ENCODE measurements at regions not wholly inside any gene's neighbourhood (a gene's known extent, or its start where the extent isn't known, plus 50 kb on each side); places are given as distances from the start of the nearest gene placed in this dataset.

DNA sequence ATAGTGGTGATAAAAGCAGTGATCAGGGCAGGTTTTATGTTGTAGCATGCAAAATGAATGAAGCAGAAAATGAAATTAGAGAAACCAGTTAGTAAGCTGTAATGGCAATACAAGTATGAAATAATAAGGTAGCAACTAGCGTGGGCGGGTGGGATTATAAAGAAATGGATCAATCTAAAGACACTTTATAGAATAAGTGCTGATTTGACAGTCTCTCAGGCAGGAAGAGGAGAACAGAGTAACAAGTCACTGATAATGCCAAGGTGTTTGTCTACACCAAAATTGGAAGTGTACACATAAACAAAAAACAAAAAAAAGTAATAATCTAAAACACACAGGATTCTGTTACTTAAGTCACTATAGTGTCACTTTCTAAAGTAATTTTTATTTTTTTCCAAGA lies 51.0 kb upstream of the PCBP1 start:
- no peak for DNase-seq (ENCODE audit: low read depth in 2 of 2)

DNA sequence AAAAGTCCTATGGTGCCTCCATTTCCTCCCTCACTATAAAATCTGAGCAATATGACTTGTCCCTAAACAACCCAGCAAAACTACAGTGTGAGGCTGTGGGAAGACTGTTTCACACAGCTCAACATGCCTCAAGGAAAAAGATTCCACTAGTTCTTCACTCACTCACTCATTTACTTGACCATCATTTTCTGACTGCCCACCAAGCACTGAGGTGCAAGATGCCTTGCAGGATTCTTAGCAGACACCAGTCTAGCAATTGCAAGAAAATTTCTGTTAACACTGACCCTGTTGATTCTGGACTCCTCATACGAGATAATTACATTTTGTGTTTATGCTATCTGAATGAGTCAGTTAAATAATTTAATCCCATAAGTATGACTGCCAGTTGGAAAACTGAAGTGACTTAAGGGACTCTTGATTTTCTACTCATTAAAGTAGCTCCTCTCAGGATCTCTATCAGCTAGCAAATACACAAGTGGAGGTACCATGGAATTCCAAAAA lies 51.9 kb upstream of the PCBP1 start:
- DNase-seq (ENCODE audit: low read depth in 2 of 2): no peak

DNA sequence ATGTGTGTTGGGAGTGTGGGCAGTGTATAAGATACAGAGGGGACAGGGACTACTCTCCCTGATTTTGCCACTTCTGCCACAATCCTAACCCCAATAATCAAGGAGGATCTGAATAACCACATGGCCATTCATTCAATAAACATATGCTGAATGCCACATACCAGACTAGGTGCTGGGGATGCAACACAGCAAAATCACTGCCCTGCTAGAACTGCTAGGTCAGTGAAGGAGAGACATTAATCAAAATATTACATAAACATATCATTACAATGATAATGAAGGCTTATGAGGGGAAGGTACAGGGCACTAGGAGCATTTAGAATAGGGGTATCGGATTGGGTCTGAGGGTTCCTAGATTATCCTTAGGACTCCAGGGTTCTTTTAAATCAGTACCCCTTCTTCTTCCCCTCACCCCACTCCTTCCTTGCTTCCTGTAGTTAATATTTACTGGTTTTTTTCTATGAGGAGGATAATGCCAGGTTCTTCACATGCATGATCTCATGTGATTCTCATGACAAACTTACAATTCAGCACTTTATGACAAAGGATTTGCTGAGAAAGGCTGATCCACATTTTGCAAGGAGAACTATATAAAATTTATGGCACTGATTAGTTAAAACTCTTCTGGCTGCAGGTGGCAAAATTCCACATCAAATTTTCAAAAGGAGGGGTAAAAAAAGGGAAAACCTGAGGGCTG lies 56.4 kb upstream of the PCBP1 start:
- no peak for DNase-seq (ENCODE audit: low read depth in 2 of 2)

DNA sequence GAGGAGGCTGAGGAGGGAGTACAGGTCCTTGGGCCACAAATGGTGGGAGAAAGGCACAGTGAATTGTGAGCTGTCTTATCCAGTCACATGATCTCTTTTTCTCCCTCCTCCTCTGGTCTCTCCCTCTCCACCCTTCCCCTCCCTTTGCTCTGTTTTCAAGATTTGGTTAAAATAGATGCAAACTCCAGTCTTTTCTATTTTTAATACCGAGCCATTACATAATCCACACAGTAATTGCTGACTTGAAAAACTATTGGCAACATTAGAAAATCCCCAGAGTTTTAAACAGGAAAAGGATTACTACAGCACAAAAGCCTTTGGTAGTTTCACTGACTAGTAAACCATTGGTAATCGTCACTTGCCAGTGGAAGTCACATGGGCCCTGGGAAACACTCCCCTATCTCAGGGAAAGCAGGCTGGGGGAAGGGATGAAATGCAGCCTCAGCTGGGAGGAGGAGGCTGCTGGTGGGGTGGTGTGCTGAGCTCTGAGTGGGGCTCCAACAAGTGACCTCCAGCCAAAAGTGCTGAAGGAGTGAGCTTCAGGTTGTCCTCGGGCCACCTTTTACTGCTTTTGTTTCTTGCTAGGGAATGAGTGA lies 57.4 kb upstream of the PCBP1 start:
- DNase-seq (ENCODE audit: low read depth in 2 of 2): peak; percentile 43 to 51

DNA sequence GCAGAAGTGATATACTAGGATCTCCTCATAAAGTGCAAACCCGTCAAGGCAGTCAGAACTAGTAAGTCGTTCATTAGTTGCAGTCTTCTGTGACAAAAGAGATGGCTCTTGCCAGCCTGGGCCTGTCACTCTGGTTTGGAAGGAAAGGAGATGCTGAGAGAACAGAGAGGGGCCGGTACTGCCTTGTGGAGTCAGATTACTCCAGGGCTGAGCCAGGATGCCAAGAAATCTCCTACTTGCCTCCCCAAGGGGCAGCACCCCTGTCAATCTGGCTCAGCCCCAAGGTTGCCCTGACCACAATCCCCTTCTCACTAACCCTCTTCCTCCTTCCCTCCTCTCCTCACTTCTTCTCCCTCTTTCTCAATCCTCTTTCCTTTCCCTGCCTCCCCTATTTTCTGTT lies 62.9 kb upstream of the ASPRV1 start:
- no peak for DNase-seq (ENCODE audit: low read depth in 2 of 2)

DNA sequence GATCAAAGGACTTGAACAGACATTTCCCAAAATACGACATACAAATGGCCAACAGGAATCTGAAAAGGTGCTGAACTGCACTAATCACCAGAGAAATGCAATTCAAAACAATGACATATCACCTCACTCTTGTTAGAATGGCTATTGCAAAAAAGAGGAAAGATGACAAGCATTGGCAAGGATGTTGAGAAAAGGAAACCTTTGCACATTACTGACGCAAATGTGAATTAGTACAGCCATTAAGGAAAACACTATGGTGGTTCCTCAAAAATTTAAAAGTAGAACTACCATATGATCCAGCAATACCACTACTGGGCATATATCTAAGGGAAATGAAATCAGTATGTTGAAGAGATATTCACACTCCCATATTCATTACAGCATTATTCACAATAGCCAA lies 57.7 kb upstream of the ASPRV1 start:
- DNase-seq (ENCODE audit: low read depth in 2 of 2): no peak

DNA sequence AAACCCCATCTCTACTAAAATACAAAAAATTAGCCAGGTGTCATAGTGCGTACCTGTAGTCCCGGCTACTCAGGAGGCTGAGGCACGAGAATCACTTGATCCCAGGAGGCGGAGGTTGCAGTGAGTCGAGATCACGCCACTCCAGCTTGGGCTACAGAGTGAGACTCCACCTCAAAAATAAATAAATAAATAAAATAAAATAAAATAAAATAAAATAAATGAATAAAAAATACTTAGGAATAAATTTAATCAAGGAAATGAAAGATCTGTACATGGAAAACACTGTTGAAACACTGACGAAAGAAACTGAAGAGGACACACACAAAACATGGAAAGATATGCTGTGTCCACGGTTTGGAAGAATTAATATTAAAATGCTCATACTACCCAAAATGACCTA lies 56.5 kb upstream of the ASPRV1 start:
- DNase-seq (ENCODE audit: low read depth in 2 of 2): no peak

DNA sequence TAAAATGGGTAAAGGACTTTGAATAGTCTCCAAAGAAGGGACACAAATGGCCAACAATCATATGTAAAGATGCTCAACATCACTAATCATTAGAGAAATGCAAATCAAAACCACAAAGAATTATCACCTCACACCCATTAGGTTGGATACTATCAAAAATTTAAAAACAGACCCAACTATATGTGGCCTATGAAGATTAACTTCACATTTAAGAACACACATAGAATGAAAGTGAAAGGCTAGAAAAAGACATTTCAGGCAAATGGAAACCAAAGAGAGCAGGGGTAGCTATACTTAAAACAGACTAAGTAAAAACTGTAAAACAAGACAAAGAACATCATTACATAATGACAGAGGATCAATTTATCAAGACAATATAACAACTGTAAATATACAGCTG lies 53.5 kb upstream of the ASPRV1 start:
- no peak for DNase-seq (ENCODE audit: low read depth in 2 of 2)

DNA sequence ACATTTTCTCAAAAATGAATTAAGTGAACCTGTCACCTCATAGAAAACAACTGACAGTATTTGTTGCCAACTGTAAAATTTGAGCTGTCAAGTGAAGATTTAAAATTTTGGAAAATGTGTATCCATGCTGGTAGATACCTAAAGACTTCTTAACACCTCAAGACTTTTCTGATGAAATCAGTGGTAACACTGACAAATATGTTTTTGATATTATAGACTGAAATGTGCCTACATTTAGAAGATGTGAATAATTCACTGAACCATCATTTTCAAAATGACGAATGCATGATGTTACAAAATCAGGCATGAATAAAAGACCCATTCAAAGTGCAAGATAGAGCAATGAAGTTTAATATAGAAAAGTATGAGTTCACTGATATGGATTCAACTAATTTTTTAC lies 51.5 kb upstream of the ASPRV1 start:
- no peak for DNase-seq (ENCODE audit: low read depth in 2 of 2)

DNA sequence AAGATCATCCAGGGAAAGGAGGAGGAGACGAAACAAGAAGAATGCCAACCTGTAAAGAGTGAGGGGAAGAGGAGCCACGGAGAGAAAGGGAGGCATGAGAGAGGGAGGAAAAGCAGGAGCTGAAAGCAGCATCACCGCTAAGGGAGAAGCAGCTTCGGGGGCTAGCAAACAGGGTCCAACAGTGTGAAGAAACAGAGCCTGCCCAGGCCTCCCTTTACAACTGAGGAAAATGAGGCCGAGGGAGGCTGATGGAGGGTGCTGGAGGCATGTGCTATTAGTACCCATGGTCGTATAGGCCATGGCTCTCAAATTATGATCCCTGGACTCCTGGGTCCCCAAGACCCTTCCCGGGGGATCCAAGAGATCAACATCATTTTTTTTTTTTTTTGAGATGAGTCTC lies 50.4 kb upstream of the ASPRV1 start:
- no peak for DNase-seq (ENCODE audit: low read depth in 2 of 2)

DNA sequence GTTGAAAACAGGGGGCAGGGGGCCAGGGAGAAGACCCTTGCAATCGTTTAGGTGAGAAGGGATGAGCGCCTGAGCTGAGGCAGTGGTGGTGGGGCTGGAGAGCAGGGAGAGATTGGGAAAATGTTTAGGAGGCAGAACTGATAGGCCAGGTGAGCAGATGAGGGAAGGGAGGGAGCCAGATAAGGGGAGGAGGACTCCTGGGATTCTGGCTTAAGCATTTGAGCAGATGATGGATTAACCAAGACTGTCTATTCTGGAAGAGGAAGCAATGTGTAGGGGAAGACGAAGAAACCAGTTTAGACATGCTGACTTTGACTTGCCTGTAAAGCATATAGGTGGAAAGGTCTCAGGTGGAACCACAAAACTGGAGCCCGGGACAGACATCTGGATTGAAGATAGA lies 49.9 kb upstream of the ASPRV1 start:
- no peak for DNase-seq (ENCODE audit: low read depth in 2 of 2)
